ENCODE measurements at regions not wholly inside any gene's neighbourhood (a gene's known extent, or its start where the extent isn't known, plus 50 kb on each side); places are given as distances from the start of the nearest gene placed in this dataset.

DNA sequence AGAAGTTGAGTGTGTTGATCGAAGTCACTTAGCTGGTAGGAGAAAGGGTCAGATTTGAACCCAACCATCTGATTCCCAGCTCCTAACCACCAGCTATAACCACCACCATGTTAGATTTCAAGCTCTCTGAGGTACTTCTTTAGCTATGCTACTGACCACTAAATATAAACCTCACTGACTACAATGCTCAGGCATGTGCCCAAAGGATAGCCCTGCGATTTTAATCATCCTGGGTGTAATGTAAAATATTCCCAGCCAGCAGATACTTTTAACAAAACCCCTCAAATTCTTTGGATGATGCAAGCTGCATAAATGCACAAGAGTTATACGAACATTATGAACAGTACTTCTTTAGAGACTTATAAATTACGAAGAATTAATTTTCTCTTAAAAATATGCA lies 115.2 kb upstream of the TSC22D2 start:
- Histone ChIP-seq H3K4me1 (ENCODE audit: control insufficient read depth, insufficient read depth, low read length) (peaks cover 11% of the 10 kb centered on the region), H2AFZ (replicated peaks; ENCODE audit: low read length, poor library complexity) (no peak overlapping the region), H4K91ac (ENCODE audit: insufficient read depth, low read depth, low read length) (peak overlapping the region; percentile 81; the same call in 1 of the 2 replicates), H3K14ac (replicated peaks; ENCODE audit: low read depth, low read length) (peak overlapping the region; percentile 11; the same call in 1 of the 2 replicates), H2BK5ac (ENCODE audit: low read depth, low read length, poor library complexity, severe bottlenecking) (peak overlapping the region; percentile 94), H2AK9ac (replicated peaks; ENCODE audit: low read depth, low read length, poor library complexity) (no peak overlapping the region), H3K27me3 (ENCODE audit: control insufficient read depth, insufficient read depth, low read length) (no peaks in the 10 kb centered on the region), H4K20me1 (ENCODE audit: insufficient read depth, low read length) (no peaks in the 10 kb centered on the region), H2AK5ac (ENCODE audit: low read depth, low read length) (no peak overlapping the region), H3K9ac (ENCODE audit: low read depth, low read length) (no peak overlapping the region), H3K27ac (ENCODE audit: insufficient read depth, low read length) (peak overlapping the region; percentile 60; the same call in 1 of the 2 replicates), H2BK20ac (ENCODE audit: low read depth, low read length) (peak overlapping the region; percentile 44; the same call in 1 of the 2 replicates), H3K4me3 (ENCODE audit: insufficient read depth, low read depth, low read length) (no peak overlapping the region), H2BK120ac (ENCODE audit: low read depth, low read length) (peak overlapping the region; percentile 96; the same call in 1 of the 2 replicates), H3K79me1 (ENCODE audit: low read depth in 1 of 2, low read length in 2 of 2) (peaks cover 0 to 9% of the 10 kb centered on the region in 2 experiments; a peak in 1 of 4 replicates), H3K9me1 (ENCODE audit: insufficient read depth, low read length) (peaks cover 3% of the 10 kb centered on the region; the same call in 1 of the 2 replicates), H3K4me2 (ENCODE audit: low read depth, low read length) (peak overlapping the region; percentile 53; the same call in 1 of the 2 replicates), H4K5ac (ENCODE audit: low read depth, low read length) (peak overlapping the region; percentile 89; the same call in 1 of the 2 replicates), H3K23ac (ENCODE audit: low read depth, low read length) (no peak overlapping the region), H3K36me3 (ENCODE audit: control insufficient read depth, insufficient read depth, low read length) (no peaks in the 10 kb centered on the region), H4K8ac (ENCODE audit: low read depth in 2 of 2, low read length in 2 of 2) (peak overlapping the region; percentile 10 to 86; a peak in 3 of 4 replicates), H2BK15ac (ENCODE audit: low read depth, low read length) (no peak overlapping the region), H3K4ac (ENCODE audit: low read depth, low read length) (peak overlapping the region; percentile 29; the same call in 1 of the 2 replicates), H3K18ac (ENCODE audit: low read depth, low read length) (peak overlapping the region; percentile 84), H3K9me3 (ENCODE audit: control insufficient read depth, insufficient read depth, low read length) (no peaks in the 10 kb centered on the region; the same call in 1 of the 2 replicates), H3K56ac (ENCODE audit: extremely low read depth, insufficient read depth, low read length) (peak overlapping the region; percentile 64; the same call in 1 of the 2 replicates)
- ATAC-seq (ENCODE audit: low read depth) (peak; percentile 91), DNase-seq (peak; percentile 92)
- POLR2A ChIA-PET (ENCODE audit: unreplicated experiment): no interaction called here
- no TSS peak for BruUV-seq (replicated peaks)
- in situ Hi-C loops (cut with MboI; ENCODE audit: low sequenced_read_pairs) (no loop called here), intact Hi-C loops (cut with micrococcal nuclease) (loop anchor here (2.0 kb wide), 1 partner anchor 78 kb away; no protein-coding TSS in a partner anchor), dilution Hi-C loops (cut with HindIII; ENCODE audit: low sequenced_read_pairs, unreplicated experiment) (no loop called here)
- TF ChIP-seq MXI1 (IDR thresholded peaks at IDR 0.05; ENCODE audit: borderline replicate concordance, low read depth, low read length): no peak
- peak; percentile 70 for TF ChIP-seq CEBPB (IDR thresholded peaks at IDR 0.05; ENCODE audit: low read depth, low read length)
- TF ChIP-seq FOS (IDR thresholded peaks at IDR 0.05; ENCODE audit: low read depth, low read length): peak; percentile 52; the same call in 1 of the 2 replicates
- peak; percentile 28 for TF ChIP-seq RCOR1 (IDR thresholded peaks at IDR 0.05; ENCODE audit: insufficient replicate concordance, low read length)
- TF ChIP-seq BHLHE40 (IDR thresholded peaks at IDR 0.05; ENCODE audit: low read depth, low read length): peak; percentile 87; the same call in 1 of the 2 replicates
- no peak for TF ChIP-seq CHD1 (IDR thresholded peaks at IDR 0.05; ENCODE audit: low read depth, low read length)
- TF ChIP-seq SMC3 (IDR thresholded peaks at IDR 0.05; ENCODE audit: low read depth, low read length): no peak
- no CpG with 5 or more reads among the region's 4 CpGs for WGBS, 2 experiments (ENCODE audit: extremely low coverage in 2 of 2, insufficient read length in 1 of 2)
- CTCF ChIA-PET: interaction anchor here (1.4 kb wide), 1 partner anchor 41 kb away, joined by 3 read pairs; no protein-coding TSS in a partner anchor

Data from IMR-90 (cell line).